Astrocyte (in vitro differentiated cells and primary cell): ENCODE measurements at regions not wholly inside any gene's neighbourhood (a gene's known extent, or its start where the extent isn't known, plus 50 kb on each side); places are given as distances from the start of the nearest gene placed in this dataset.

Source experiments
- EZH2 ChIP-seq: IDR thresholded peaks from 2 replicates; pipeline ENCODE4 v1.6.1; 2012; ENCODE audit warnings: mild to moderate bottlenecking, low read length, inconsistent platforms; ENCODE audit not compliant: insufficient read depth
- TF ChIP-seq, protein P1 (sequence below): IDR thresholded peaks from 2 replicates; pipeline ENCODE4 v1.5.1; 2011; ENCODE audit warnings: low read depth, mild to moderate bottlenecking, inconsistent platforms, low read length, moderate library complexity; ENCODE audit not compliant: insufficient read depth

GRCh38 chr3:30440880-30441279, 165.5 kb upstream of the TGFBR2 start:
- TF ChIP-seq, protein P1, sequence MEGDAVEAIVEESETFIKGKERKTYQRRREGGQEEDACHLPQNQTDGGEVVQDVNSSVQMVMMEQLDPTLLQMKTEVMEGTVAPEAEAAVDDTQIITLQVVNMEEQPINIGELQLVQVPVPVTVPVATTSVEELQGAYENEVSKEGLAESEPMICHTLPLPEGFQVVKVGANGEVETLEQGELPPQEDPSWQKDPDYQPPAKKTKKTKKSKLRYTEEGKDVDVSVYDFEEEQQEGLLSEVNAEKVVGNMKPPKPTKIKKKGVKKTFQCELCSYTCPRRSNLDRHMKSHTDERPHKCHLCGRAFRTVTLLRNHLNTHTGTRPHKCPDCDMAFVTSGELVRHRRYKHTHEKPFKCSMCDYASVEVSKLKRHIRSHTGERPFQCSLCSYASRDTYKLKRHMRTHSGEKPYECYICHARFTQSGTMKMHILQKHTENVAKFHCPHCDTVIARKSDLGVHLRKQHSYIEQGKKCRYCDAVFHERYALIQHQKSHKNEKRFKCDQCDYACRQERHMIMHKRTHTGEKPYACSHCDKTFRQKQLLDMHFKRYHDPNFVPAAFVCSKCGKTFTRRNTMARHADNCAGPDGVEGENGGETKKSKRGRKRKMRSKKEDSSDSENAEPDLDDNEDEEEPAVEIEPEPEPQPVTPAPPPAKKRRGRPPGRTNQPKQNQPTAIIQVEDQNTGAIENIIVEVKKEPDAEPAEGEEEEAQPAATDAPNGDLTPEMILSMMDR, result no peak
- no peak for TF ChIP-seq EZH2
